Keratinocyte (primary cell): ENCODE measurements at regions not wholly inside any gene's neighbourhood (a gene's known extent, or its start where the extent isn't known, plus 50 kb on each side); places are given as distances from the start of the nearest gene placed in this dataset.

Experiments
- DNase-seq: peaks from one replicate; pipeline ENCODE4 v3.0.0-alpha.2; 2011; ENCODE audit warnings: low read depth, missing footprints, low spot score
- FAIRE-seq: peaks from 2 replicates; lab custom pipeline; 2011; peaks lifted over from hg19 to GRCh38; lab: Jason Lieb, UNC
- H2AFZ ChIP-seq: 2 replicates; pipeline ENCODE4 v1.6.0; 2012; ENCODE audit warnings: low read length, control low read depth, inconsistent platforms; ENCODE audit not compliant: control insufficient read depth
- H3K27ac ChIP-seq: 2 replicates; pipeline ENCODE4 v1.5.1; 2011; ENCODE audit warnings: low read length; ENCODE audit not compliant: control insufficient read depth, insufficient read depth
- H3K27me3 ChIP-seq: 3 replicates; pipeline ENCODE4 v1.6.0; 2011; ENCODE audit warnings: low read length; ENCODE audit not compliant: control insufficient read depth, insufficient read depth; ENCODE audit errors: extremely low read depth
- H3K36me3 ChIP-seq, 2 experiments: 2 replicates in 1 of 2; 3 replicates in 1 of 2; pipeline ENCODE4 v1.5.1; 2011; ENCODE audit warnings: low read length in 2 of 2, mild to moderate bottlenecking in 1 of 2; ENCODE audit not compliant: control insufficient read depth in 2 of 2, insufficient read depth in 2 of 2; ENCODE audit errors: extremely low read depth in 1 of 2
- H3K4me1 ChIP-seq: 3 replicates; pipeline ENCODE4 v1.5.1; 2011; ENCODE audit warnings: low read length; ENCODE audit not compliant: control insufficient read depth, insufficient read depth; ENCODE audit errors: extremely low read depth
- H3K4me2 ChIP-seq: 3 replicates; pipeline ENCODE4 v1.6.0; 2011; ENCODE audit warnings: low read depth, low read length; ENCODE audit not compliant: control insufficient read depth, insufficient read depth; ENCODE audit errors: extremely low read depth
- H3K4me3 ChIP-seq, 3 experiments: fragments of 200-600 bp in 1 of 3; sonication (generic) in 1 of 3; 2 replicates in 2 of 3; 3 replicates in 1 of 3; pipeline ENCODE4 v1.5.1; 2011 to 2016; ENCODE audit warnings: low read length in 3 of 3, mild to moderate bottlenecking in 3 of 3, control low read depth in 2 of 3, inconsistent platforms in 1 of 3, low read depth in 1 of 3, mixed read lengths in 1 of 3, mixed run types in 1 of 3, moderate library complexity in 1 of 3; ENCODE audit not compliant: control insufficient read depth in 2 of 3, insufficient read depth in 2 of 3; ENCODE audit errors: extremely low read depth in 1 of 3
- H3K79me2 ChIP-seq: 2 replicates; pipeline ENCODE4 v1.6.0; 2012; ENCODE audit warnings: low read length; ENCODE audit not compliant: control insufficient read depth, insufficient read depth
- H3K9ac ChIP-seq: 3 replicates; pipeline ENCODE4 v1.6.0; 2011; ENCODE audit warnings: low read length; ENCODE audit not compliant: control insufficient read depth, insufficient read depth; ENCODE audit errors: extremely low read depth
- H3K9me1 ChIP-seq: 3 replicates; pipeline ENCODE4 v1.6.0; 2011; ENCODE audit warnings: low read length; ENCODE audit not compliant: control insufficient read depth, insufficient read depth; ENCODE audit errors: extremely low read depth
- H3K9me3 ChIP-seq: 2 replicates; pipeline ENCODE4 v1.5.1; 2012; ENCODE audit warnings: low read depth, low read length; ENCODE audit not compliant: control insufficient read depth
- H4K20me1 ChIP-seq: 3 replicates; pipeline ENCODE4 v1.6.0; 2011; ENCODE audit warnings: low read length; ENCODE audit not compliant: control insufficient read depth, insufficient read depth; ENCODE audit errors: extremely low read depth
- CTCF ChIP-seq, 3 experiments: IDR thresholded peaks in 1 of 3; conservative IDR thresholded peaks in 1 of 3; optimal IDR thresholded peaks in 1 of 3; 2 replicates in 2 of 3; 3 replicates in 1 of 3; pipeline versions ENCODE3 to v1.5.1; 2011; ENCODE audit warnings: low read length in 3 of 3, mild to moderate bottlenecking in 3 of 3, moderate library complexity in 2 of 3, control low read depth in 1 of 3, inconsistent platforms in 1 of 3; ENCODE audit not compliant: insufficient read depth in 2 of 3; ENCODE audit errors: extremely low read depth in 1 of 3
- EZH2 ChIP-seq: IDR thresholded peaks from one replicate; pipeline ENCODE4 v1.6.1; 2012; ENCODE audit warnings: inconsistent platforms, mild to moderate bottlenecking, low read length, moderate library complexity
- dilution Hi-C: fragments of 300-500 bp; cut with MboI; formaldehyde crosslinking; loops from one replicate; pipeline ENCODE4 v1.7.0; 2020; ENCODE audit warnings: low sequenced_read_pairs; ENCODE audit not compliant: extremely low pct_ligation_motif_present

- Histone ChIP-seq H3K27ac (no peak overlapping the region), H3K9me1 (no peaks in the 10 kb centered on the region), H3K36me3 (no peaks in the 10 kb centered on the region), H3K4me2 (no peak overlapping the region), H3K79me2 (no peaks in the 10 kb centered on the region), H3K9ac (no peak overlapping the region), H3K4me1 (no peaks in the 10 kb centered on the region), H3K4me3 (no peak overlapping the region), H2AFZ (no peak overlapping the region), H3K9me3 (no peaks in the 10 kb centered on the region), H4K20me1 (no peaks in the 10 kb centered on the region), H3K27me3 (peaks cover 29% of the 10 kb centered on the region)
- DNase-seq = no peak
- no peak for FAIRE-seq
- TF ChIP-seq EZH2 (no peak), CTCF (optimal IDR thresholded peaks at IDR 0.05 in 1 of 3, IDR thresholded peaks at IDR 0.05 in 1 of 3, conservative IDR thresholded peaks at IDR 0.05 in 1 of 3; ENCODE audit: extremely low read depth in 1 of 3, insufficient read depth in 2 of 3, low read length in 3 of 3) (no peak)
- dilution Hi-C loops = no loop called here
Measured at GRCh38 chr11:116586392-116586791, 186.4 kb downstream of the BUD13 start.

- FAIRE-seq (no peak), DNase-seq (no peak)
- Histone ChIP-seq H2AFZ (no peak overlapping the region), H3K4me3 (no peak overlapping the region), H3K9me1 (no peaks in the 10 kb centered on the region), H3K9ac (no peak overlapping the region), H3K4me2 (no peak overlapping the region), H4K20me1 (no peaks in the 10 kb centered on the region), H3K27me3 (peaks cover 64% of the 10 kb centered on the region), H3K27ac (no peak overlapping the region), H3K36me3 (no peaks in the 10 kb centered on the region), H3K4me1 (no peaks in the 10 kb centered on the region), H3K9me3 (no peaks in the 10 kb centered on the region), H3K79me2 (no peaks in the 10 kb centered on the region)
- TF ChIP-seq CTCF (optimal IDR thresholded peaks at IDR 0.05 in 1 of 3, IDR thresholded peaks at IDR 0.05 in 1 of 3, conservative IDR thresholded peaks at IDR 0.05 in 1 of 3; ENCODE audit: extremely low read depth in 1 of 3, insufficient read depth in 2 of 3, low read length in 3 of 3) (no peak), EZH2 (no peak)
- dilution Hi-C loops = no loop called here
Measured at GRCh38 chr11:116582571-116582970, 190.2 kb downstream of the BUD13 start.
